MM.1S (cell line): ENCODE measurements at regions not wholly inside any gene's neighbourhood (a gene's known extent, or its start where the extent isn't known, plus 50 kb on each side); places are given as distances from the start of the nearest gene placed in this dataset.

Experiments
- DNase-seq: peaks from one replicate; pipeline ENCODE4 v3.0.0-alpha.2; 2015
- H2AFZ ChIP-seq: fragments of 300-600 bp; sonication (generic); 2 replicates; pipeline ENCODE4 v1.6.0; 2016; ENCODE audit warnings: antibody characterized with exemption, low read length
- H3F3A ChIP-seq: fragments of 300-600 bp; sonication (generic); 2 replicates; pipeline ENCODE4 v1.6.1; 2016; ENCODE audit warnings: mild to moderate bottlenecking, antibody characterized with exemption, low read length, moderate library complexity, mixed read lengths; ENCODE audit not compliant: insufficient read depth
- H3K27ac ChIP-seq: fragments of 300-600 bp; sonication (generic); 2 replicates; pipeline ENCODE4 v1.5.1; 2016; ENCODE audit warnings: mild to moderate bottlenecking, low read length
- H3K27me3 ChIP-seq: fragments of 300-600 bp; sonication (generic); replicated peaks from 2 replicates; pipeline ENCODE4 v1.6.0; 2016; ENCODE audit warnings: low read length; ENCODE audit not compliant: insufficient read depth
- H3K36me3 ChIP-seq: fragments of 300-600 bp; sonication (generic); replicated peaks from 2 replicates; pipeline ENCODE4 v1.6.1; 2016; ENCODE audit warnings: mild to moderate bottlenecking, low read length, mixed read lengths; ENCODE audit not compliant: insufficient read depth
- H3K4me1 ChIP-seq: fragments of 300-600 bp; sonication (generic); 2 replicates; pipeline ENCODE4 v1.6.1; 2016; ENCODE audit warnings: low read length, mixed read lengths
- H3K4me2 ChIP-seq: fragments of 300-600 bp; sonication (generic); 2 replicates; pipeline ENCODE4 v1.6.0; 2016; ENCODE audit warnings: low read depth, low read length
- H3K4me3 ChIP-seq: fragments of 300-600 bp; sonication (generic); 2 replicates; pipeline ENCODE4 v1.5.1; 2016; ENCODE audit warnings: low read length, mixed read lengths
- H3K79me2 ChIP-seq: fragments of 300-600 bp; sonication (generic); 2 replicates; pipeline ENCODE4 v1.6.1; 2016; ENCODE audit warnings: mixed run types, low read length, mixed read lengths
- H3K9ac ChIP-seq: fragments of 300-600 bp; sonication (generic); 2 replicates; pipeline ENCODE4 v1.6.1; 2016; ENCODE audit warnings: low read length, mixed read lengths
- H3K9me2 ChIP-seq: fragments of 300-600 bp; sonication (generic); replicated peaks from 2 replicates; pipeline ENCODE4 v1.6.1; 2016; ENCODE audit warnings: mild to moderate bottlenecking, low read length, mixed read lengths; ENCODE audit not compliant: insufficient read depth
- H3K9me3 ChIP-seq: fragments of 300-600 bp; sonication (generic); replicated peaks from 2 replicates; pipeline ENCODE4 v1.6.1; 2016; ENCODE audit warnings: mild to moderate bottlenecking, low read length, mixed read lengths; ENCODE audit not compliant: insufficient read depth
- H4K20me1 ChIP-seq: fragments of 300-600 bp; sonication (generic); 2 replicates; pipeline ENCODE4 v1.6.1; 2016; ENCODE audit warnings: mild to moderate bottlenecking, low read length, moderate library complexity, mixed read lengths; ENCODE audit not compliant: insufficient read depth
- EZH2 ChIP-seq: fragments of 300-600 bp; sonication (generic); optimal IDR thresholded peaks from 2 replicates; pipeline ENCODE3; 2017; ENCODE audit warnings: low read depth, mild to moderate bottlenecking, antibody characterized with exemption, low read length, mixed read lengths
- EZH2phosphoT487 ChIP-seq: fragments of 300-600 bp; sonication (generic); IDR thresholded peaks from 2 replicates; pipeline ENCODE4 v1.6.1; 2018; ENCODE audit warnings: antibody characterized with exemption, low read length
- TF ChIP-seq, protein P1 (sequence below): fragments of 300-600 bp; sonication (generic); IDR thresholded peaks from 2 replicates; pipeline ENCODE4 v1.5.1; 2016; ENCODE audit warnings: antibody characterized with exemption, low read length, mixed read lengths

DNA sequence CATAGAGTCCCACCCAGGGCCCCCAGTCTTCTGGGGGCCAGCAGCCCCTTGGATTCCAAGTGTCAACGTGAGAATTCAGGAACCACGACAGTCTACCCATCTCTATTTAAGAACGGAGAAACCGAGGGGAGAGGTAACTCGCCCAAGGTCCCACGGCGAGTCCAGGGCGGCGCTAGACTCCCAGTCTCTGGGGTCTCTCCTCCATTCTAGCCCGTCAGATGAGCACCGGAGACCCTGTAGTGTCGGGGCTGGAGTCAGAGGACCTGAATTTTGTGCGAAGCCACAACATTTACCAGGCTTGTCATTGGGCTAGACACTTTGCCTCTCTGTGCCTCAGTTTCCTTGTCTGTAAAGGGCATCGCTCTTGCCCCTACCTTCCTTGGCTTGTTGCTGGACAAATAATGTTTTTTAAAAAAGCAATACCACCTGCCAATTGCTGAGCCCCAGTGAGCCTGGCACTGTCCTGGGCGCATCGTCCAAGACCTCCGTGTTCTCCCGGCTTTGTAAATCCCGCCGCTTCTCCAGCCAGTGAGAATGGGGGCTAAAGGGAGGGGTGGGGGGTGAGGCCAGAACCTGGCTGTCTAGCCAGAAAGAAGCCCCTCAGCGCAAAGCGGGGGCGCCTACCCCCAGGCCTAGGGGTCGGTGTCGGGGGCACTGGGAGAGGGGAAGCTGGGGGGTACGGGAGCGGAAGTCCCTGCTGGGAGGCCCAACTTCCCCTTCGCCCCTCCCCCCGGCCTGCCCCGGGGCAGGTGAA lies 91.7 kb downstream of the NCR2 start:
- H3K27ac ChIP-seq, result no peak overlapping the region
- no peaks in the 10 kb centered on the region for H3F3A ChIP-seq
- H3K9me3 ChIP-seq, result no peaks in the 10 kb centered on the region
- H3K36me3 ChIP-seq, result no peaks in the 10 kb centered on the region
- H3K79me2 ChIP-seq, result no peaks in the 10 kb centered on the region
- no peaks in the 10 kb centered on the region for H3K4me1 ChIP-seq
- H4K20me1 ChIP-seq, result no peaks in the 10 kb centered on the region
- H2AFZ ChIP-seq, result no peak overlapping the region
- TF ChIP-seq EZH2phosphoT487 (no peak), EZH2 (no peak)
- TF ChIP-seq, protein P1, sequence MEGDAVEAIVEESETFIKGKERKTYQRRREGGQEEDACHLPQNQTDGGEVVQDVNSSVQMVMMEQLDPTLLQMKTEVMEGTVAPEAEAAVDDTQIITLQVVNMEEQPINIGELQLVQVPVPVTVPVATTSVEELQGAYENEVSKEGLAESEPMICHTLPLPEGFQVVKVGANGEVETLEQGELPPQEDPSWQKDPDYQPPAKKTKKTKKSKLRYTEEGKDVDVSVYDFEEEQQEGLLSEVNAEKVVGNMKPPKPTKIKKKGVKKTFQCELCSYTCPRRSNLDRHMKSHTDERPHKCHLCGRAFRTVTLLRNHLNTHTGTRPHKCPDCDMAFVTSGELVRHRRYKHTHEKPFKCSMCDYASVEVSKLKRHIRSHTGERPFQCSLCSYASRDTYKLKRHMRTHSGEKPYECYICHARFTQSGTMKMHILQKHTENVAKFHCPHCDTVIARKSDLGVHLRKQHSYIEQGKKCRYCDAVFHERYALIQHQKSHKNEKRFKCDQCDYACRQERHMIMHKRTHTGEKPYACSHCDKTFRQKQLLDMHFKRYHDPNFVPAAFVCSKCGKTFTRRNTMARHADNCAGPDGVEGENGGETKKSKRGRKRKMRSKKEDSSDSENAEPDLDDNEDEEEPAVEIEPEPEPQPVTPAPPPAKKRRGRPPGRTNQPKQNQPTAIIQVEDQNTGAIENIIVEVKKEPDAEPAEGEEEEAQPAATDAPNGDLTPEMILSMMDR, result no peak
- H3K4me3 ChIP-seq, result no peak overlapping the region
- H3K4me2 ChIP-seq, result no peak overlapping the region
- no peaks in the 10 kb centered on the region for H3K9me2 ChIP-seq
- DNase-seq, result no peak
- peaks cover 65% of the 10 kb centered on the region for H3K27me3 ChIP-seq
- no peak overlapping the region for H3K9ac ChIP-seq

DNA sequence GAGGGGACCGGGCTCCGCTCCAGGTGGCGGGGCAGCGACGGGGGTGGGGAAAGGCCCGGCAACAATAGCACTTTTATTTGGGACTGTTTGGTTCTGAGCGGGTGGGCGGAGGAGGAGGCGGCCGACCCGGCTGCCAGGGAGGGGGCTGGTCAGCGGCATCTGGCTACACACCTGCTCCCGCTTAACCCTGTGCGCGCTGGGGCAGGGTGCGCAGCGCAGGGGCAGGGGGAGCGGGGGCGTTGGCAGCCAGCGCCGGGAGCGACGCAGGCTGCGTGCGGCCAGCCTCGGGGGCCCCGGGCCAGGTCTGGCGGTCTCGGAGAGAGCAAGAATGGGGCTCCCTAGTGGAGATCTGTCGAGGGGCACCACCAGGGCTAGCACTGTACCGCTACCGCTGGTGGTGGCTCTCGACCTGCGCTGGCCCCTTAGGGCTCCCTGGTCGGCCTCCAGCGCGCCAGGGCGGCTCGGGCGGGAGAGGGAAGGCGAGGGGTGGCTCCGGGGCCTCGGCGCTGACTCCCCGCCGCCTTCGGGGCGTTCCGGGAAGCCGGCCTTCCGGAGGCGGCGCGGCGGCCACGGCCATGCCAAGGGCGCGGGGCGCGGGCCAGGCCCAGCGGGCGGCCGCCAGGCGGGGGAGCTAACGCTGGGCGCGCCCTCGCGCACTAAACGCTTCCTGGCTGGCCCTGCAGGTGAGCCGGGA lies 92.4 kb downstream of the NCR2 start:
- Histone ChIP-seq H3K9me3 (no peaks in the 10 kb centered on the region), H3K36me3 (no peaks in the 10 kb centered on the region), H2AFZ (no peak overlapping the region), H4K20me1 (no peaks in the 10 kb centered on the region), H3K79me2 (no peaks in the 10 kb centered on the region), H3K27me3 (peaks cover 65% of the 10 kb centered on the region), H3F3A (no peaks in the 10 kb centered on the region), H3K9me2 (no peaks in the 10 kb centered on the region), H3K27ac (no peak overlapping the region), H3K9ac (no peak overlapping the region), H3K4me1 (no peaks in the 10 kb centered on the region), H3K4me3 (no peak overlapping the region), H3K4me2 (no peak overlapping the region)
- DNase-seq, result no peak
- TF ChIP-seq, protein P1, result no peak
- TF ChIP-seq EZH2phosphoT487 (no peak), EZH2 (no peak)

DNA sequence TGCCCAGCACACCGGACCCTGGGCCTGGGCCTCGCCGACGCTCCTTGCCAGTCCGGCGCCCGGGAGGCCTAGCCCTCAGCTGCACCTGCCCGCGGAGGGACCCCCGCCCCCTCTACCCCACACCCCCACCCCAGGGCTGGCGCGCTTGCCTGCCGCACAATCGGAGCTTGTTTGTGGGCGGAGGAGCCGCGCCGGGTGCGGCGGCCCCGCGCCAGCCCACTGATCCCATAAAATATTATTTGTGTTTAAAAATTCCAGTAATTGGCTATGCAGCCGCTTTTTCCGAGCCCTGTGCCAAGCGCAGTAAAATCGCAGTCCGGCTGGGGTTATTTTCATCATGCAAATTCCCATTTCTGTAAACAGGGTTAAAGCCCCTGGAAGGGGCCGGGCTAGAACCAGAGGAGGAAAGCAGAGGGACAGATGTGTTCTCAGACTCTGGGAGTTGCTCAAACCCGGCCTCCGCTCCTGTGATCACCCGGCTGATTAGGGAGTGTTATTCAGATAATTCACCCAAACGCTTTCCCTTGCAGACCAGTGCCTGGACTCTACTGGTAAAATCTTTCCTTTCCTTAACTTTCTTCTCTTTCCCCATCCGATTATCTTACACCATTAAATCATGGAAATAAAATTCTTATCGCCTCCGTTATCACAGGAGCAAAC lies 93.1 kb downstream of the NCR2 start:
- H3K27ac ChIP-seq, result no peak overlapping the region

More for the DNA sequence above, 93.1 kb downstream of the NCR2 start:
- Histone ChIP-seq H4K20me1 (no peaks in the 10 kb centered on the region), H3K27me3 (peaks cover 65% of the 10 kb centered on the region), H2AFZ (no peak overlapping the region), H3K4me2 (no peak overlapping the region), H3K9ac (no peak overlapping the region), H3K9me2 (no peaks in the 10 kb centered on the region), H3F3A (no peaks in the 10 kb centered on the region), H3K4me1 (no peaks in the 10 kb centered on the region), H3K79me2 (no peaks in the 10 kb centered on the region), H3K9me3 (no peaks in the 10 kb centered on the region), H3K4me3 (no peak overlapping the region), H3K36me3 (no peaks in the 10 kb centered on the region)
- TF ChIP-seq, protein P1, result no peak
- TF ChIP-seq EZH2, result peak; percentile 48
- DNase-seq, result no peak
